Ascending aorta (tissue), 2 donors: ENCODE measurements at regions not wholly inside any gene's neighbourhood (a gene's known extent, or its start where the extent isn't known, plus 50 kb on each side); places are given as distances from the start of the nearest gene placed in this dataset.

Experiments used
- DNase-seq, 2 donors: peaks; one replicate each; pipeline ENCODE4 v3.0.0-alpha.2; 2019; ENCODE audit warnings: low spot score in 2 of 2
- H3K27ac ChIP-seq, 2 donors: fragments of 200-600 bp; sonication (generic); one replicate each; pipeline ENCODE4 v1.5.1; 2016 to 2017; ENCODE audit warnings: mild to moderate bottlenecking in 1 of 2
- H3K27me3 ChIP-seq: fragments of 200-600 bp; sonication (generic); one replicate; pipeline ENCODE4 v1.5.1; 2017
- H3K36me3 ChIP-seq, 2 donors: fragments of 200-600 bp; sonication (generic); one replicate each; pipeline ENCODE4 v1.5.1; 2016
- H3K4me1 ChIP-seq, 2 donors: fragments of 200-600 bp; sonication (generic); one replicate each; pipeline ENCODE4 v1.5.1; 2016 to 2017; ENCODE audit warnings: mild to moderate bottlenecking in 1 of 2
- H3K4me3 ChIP-seq, 2 donors: fragments of 200-600 bp; sonication (generic); one replicate each; pipeline ENCODE4 v1.5.1; 2016 to 2017; ENCODE audit warnings: mild to moderate bottlenecking in 1 of 2
- H3K9me3 ChIP-seq, 2 donors: fragments of 200-600 bp; sonication (generic); one replicate each; pipeline ENCODE4 v1.5.1; 2016
- intact Hi-C: fragments of 100-400 bp; cut with DNase I; formaldehyde crosslinking; loops from one replicate; pipeline ENCODE4 v1.15.1; 2023
- TF ChIP-seq, protein P1 (sequence below), 3 experiments: fragments of 200-600 bp in 2 of 3; fragments of 450-650 bp in 1 of 3; sonication (generic) in 2 of 3; IDR thresholded peaks; one replicate each; pipeline ENCODE4 v1.5.1; 2016 to 2019; ENCODE audit warnings: antibody characterized with exemption in 3 of 3, mild to moderate bottlenecking in 1 of 3, moderate library complexity in 1 of 3

DNA sequence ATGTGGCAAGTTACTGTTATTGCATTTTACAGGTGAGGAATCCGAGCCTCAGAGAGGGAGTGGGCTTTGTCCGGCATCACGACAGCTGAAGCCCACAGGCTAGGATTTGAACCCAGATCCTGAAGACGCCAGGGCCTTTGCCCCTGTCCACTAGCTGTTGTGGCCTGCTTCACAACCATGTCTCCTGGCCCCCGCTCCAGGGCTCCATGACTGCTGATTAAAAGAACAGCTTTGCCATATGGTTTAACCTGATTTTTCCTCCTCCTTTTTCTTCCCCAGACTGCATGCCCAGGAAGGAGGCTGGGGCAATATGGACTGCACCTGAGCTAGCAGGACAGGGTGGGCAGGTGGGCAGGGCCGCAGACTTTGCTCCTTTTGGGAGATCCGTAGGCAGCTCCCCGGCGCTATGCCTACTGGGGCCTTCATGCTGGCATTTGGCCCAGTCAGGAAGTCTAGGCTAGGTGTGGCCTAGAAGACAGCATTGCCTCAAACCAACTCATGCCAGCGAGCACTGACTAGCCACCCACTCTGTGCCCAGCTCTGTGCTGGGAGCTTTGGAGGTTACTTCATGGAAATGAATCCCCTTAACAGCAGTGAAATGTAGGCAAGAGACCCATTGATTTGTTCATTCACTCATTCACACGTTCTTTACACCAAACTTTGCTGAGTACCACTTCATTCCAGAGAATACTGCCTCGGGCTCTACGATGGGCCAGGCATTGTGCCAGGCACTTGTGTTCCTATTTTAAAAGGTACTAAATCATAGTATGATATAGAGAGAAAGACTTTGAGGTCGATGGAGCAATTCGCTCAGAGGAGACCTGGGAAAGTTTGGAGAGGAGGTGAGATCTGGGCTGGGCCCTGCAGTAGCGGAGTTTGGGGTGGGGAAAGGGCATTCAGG, 94.3 kb upstream of the CPEB4 start:
- Histone ChIP-seq H3K9me3 (no peaks in the 10 kb centered on the region), H3K27ac (no peak overlapping the region), H3K4me3 (no peak overlapping the region), H3K4me1 (no peaks in the 10 kb centered on the region), H3K36me3 (no peaks in the 10 kb centered on the region), H3K27me3 (no peaks in the 10 kb centered on the region)
- intact Hi-C loops = no loop called here
- no peak for DNase-seq
- TF ChIP-seq, protein P1, sequence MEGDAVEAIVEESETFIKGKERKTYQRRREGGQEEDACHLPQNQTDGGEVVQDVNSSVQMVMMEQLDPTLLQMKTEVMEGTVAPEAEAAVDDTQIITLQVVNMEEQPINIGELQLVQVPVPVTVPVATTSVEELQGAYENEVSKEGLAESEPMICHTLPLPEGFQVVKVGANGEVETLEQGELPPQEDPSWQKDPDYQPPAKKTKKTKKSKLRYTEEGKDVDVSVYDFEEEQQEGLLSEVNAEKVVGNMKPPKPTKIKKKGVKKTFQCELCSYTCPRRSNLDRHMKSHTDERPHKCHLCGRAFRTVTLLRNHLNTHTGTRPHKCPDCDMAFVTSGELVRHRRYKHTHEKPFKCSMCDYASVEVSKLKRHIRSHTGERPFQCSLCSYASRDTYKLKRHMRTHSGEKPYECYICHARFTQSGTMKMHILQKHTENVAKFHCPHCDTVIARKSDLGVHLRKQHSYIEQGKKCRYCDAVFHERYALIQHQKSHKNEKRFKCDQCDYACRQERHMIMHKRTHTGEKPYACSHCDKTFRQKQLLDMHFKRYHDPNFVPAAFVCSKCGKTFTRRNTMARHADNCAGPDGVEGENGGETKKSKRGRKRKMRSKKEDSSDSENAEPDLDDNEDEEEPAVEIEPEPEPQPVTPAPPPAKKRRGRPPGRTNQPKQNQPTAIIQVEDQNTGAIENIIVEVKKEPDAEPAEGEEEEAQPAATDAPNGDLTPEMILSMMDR (IDR thresholded peaks at IDR 0.05) = no peak

DNA sequence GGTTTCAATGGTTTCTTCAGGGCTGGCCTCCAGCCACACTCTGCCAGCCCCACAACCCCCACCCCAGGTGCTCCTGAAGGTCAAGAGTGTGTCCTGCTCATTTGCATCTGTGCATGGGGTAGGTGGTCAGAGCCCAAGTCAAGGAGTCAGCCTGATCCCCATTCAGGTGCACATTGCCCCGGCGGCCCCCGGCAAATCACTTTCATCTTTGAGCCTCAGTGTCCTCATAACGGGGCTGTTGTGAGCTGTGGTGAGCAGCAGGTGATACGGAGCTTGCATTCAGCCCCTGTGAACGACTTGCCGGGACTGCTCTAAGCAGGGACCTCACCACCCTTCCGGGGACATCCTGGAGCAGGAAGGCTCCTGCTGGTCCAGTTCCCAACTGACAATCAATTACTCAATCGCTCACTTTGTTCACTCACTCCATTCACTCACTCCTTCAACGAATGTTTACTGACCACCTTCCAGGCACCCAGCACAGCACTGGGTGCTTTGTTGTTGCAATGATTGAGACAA, 93.2 kb upstream of the CPEB4 start:
- no peaks in the 10 kb centered on the region for H3K4me1 ChIP-seq
- H3K27me3 ChIP-seq = no peaks in the 10 kb centered on the region
- no peaks in the 10 kb centered on the region for H3K36me3 ChIP-seq
- TF ChIP-seq, protein P1 (IDR thresholded peaks at IDR 0.05) = no peak
- H3K27ac ChIP-seq = no peak overlapping the region
- intact Hi-C loops = no loop called here
- no peaks in the 10 kb centered on the region for H3K9me3 ChIP-seq
- no peak for DNase-seq
- H3K4me3 ChIP-seq = no peak overlapping the region

DNA sequence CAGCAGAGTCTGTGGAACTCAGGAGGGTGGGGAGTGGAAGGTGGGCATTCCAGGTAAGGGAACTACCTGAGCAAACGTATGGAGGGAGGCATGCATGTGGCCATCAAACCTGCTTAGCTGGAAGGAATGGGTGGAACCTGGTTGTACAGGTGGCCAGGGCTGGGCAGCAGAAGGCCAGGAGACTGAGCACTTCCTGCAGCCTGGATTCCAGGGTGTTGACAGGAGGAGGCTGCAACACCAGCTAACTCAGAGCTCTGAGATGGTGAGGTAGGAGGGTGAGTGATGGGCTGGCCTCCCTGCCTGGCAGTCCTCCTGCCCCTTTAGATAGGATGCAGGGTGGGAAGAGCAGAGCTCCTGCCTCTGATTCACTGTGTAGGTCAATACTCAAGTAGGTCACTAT, 92.5 kb upstream of the CPEB4 start:
- no peaks in the 10 kb centered on the region for H3K27me3 ChIP-seq
- no peak for DNase-seq
- H3K9me3 ChIP-seq = no peaks in the 10 kb centered on the region
- H3K4me1 ChIP-seq = no peaks in the 10 kb centered on the region
- H3K27ac ChIP-seq = no peak overlapping the region
- H3K36me3 ChIP-seq = no peaks in the 10 kb centered on the region
- intact Hi-C loops = no loop called here
- H3K4me3 ChIP-seq = no peak overlapping the region
- TF ChIP-seq, protein P1 (IDR thresholded peaks at IDR 0.05) = no peak

DNA sequence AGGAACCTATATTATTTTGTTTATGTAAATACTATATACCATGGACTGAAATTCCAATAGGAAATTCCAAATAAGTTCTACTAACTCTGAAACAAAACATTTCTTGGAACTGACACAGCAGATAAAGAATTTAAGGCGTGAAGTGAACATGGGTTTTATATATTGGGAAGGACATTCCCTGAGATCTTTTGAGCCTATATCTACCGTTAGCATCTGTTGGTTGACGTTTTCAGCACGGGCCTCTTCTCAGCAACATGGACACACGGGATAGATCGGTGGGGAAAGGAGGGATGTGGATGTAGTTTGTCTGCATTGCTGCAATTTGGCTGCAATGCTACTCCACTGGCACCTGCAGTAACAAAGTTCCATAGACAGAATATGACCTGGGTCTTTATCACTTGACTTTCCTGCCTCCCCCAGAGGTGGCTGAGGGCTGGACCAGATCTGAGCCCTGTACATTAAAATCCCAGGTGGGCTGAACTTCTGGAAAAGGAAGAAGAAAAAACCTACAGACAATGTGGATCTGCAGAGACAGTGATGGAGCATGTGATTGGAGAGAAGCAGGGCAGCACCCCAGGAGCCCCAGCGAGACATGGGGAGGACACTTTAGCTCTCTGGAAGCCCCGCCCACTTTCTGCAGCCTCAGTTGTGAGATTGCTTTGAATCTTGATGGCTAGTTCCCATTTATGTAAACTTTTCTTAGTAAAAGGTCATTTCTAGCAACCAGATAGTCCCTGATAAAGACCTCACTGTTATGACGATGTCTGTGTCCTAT, 91.2 kb upstream of the CPEB4 start:
- H3K4me1 ChIP-seq = no peaks in the 10 kb centered on the region
- H3K27ac ChIP-seq = no peak overlapping the region
- no peak overlapping the region for H3K4me3 ChIP-seq
- TF ChIP-seq, protein P1 (IDR thresholded peaks at IDR 0.05) = no peak
- no peaks in the 10 kb centered on the region for H3K27me3 ChIP-seq
- DNase-seq = no peak
- intact Hi-C loops = no loop called here
- H3K9me3 ChIP-seq = no peaks in the 10 kb centered on the region
- H3K36me3 ChIP-seq = no peaks in the 10 kb centered on the region

DNA sequence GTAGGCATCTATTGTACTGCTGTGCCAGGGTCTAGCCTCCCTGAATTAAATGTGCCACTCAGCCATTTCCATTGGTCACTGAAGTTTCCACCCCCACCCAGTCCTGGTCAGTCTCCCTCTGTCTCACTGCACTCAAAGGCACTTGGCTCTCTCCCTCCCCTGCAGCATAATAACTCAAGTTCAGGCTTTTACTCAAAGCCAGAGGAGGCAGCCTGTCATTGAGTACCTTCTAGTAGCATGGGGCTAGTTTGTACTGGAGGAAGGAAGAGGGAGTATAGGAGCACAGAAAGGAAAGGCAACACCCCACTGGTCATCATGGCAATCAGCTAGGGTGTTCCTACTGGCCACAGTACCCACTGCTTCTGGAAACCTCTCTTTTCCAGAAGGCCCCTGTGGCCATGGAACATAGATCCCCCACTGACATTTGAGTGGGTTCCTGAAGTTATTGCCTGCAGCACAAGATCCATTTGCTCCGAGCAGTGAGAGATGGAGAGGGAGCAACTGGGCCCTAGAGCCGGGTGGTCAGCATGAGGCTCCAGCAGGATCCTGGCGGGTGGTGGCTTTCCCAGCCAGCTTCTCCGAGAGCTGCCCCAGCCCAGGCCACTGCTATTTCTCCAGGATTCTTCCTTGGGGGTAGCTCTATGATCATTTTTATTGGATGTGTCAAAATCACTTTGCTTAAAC, 89.9 kb upstream of the CPEB4 start:
- TF ChIP-seq, protein P1 (IDR thresholded peaks at IDR 0.05) = no peak
- no peak for DNase-seq
- Histone ChIP-seq H3K27ac (no peak overlapping the region), H3K27me3 (no peaks in the 10 kb centered on the region), H3K4me3 (no peak overlapping the region), H3K36me3 (no peaks in the 10 kb centered on the region), H3K4me1 (no peaks in the 10 kb centered on the region), H3K9me3 (no peaks in the 10 kb centered on the region)
- intact Hi-C loops = no loop called here
